AG04449 (cell line): ENCODE measurements at regions not wholly inside any gene's neighbourhood (a gene's known extent, or its start where the extent isn't known, plus 50 kb on each side); places are given as distances from the start of the nearest gene placed in this dataset.

Experiments used
- CTCF ChIA-PET: fragments of 350-600 bp; formaldehyde crosslinking; extraction: SDS; loops from one replicate; lab custom pipeline; 2021; ENCODE audit warnings: antibody characterized with exemption; lab: Yijun Ruan, JAX
- POLR2A ChIA-PET: fragments of 400-600, 350-600 bp; formaldehyde crosslinking; extraction: SDS; loops from one replicate; lab custom pipeline; 2020; ENCODE audit warnings: antibody characterized with exemption, inconsistent platforms; lab: Yijun Ruan, JAX
- DNase-seq: peaks from one replicate; pipeline ENCODE4 v3.0.0-alpha.2; 2010; ENCODE audit warnings: low read depth, low spot score
- H3K4me3 ChIP-seq: 2 replicates; pipeline ENCODE4 v1.5.1; 2011; ENCODE audit warnings: low read depth, mild to moderate bottlenecking, control low read depth, low read length
- CTCF ChIP-seq: IDR thresholded peaks from one replicate; pipeline ENCODE4 v1.5.1; 2011; ENCODE audit warnings: mild to moderate bottlenecking, moderate library complexity, low read length, control low read depth, inconsistent platforms; ENCODE audit not compliant: insufficient read depth; ENCODE audit errors: missing control alignments

GRCh38 chr9:15113288-15113687, 193.7 kb downstream of the TTC39B start:
- CTCF ChIA-PET: interaction anchor here (1.0 to 3.9 kb wide), 3 partner anchors 8 to 22 kb away, joined by 3 to 21 read pairs (median 5); no protein-coding TSS in a partner anchor
- no peak for TF ChIP-seq CTCF
- POLR2A ChIA-PET: no interaction called here
- H3K4me3 ChIP-seq: no peak overlapping the region
- no peak for DNase-seq

- no peak overlapping the region for H3K4me3 ChIP-seq
- ChIA-PET CTCF (interaction anchor here (0.7 to 1.7 kb wide), 2 partner anchors 14 to 24 kb away, joined by 3 to 6 read pairs; no protein-coding TSS in a partner anchor), POLR2A (no interaction called here)
- no peak for DNase-seq
- TF ChIP-seq CTCF: no peak
Measured at GRCh38 chr9:15111071-15111470, 195.9 kb downstream of the TTC39B start.

- peak; percentile 71 for TF ChIP-seq CTCF
- H3K4me3 ChIP-seq: no peak overlapping the region
- CTCF ChIA-PET: interaction anchor here (0.7 to 5.2 kb wide), 12 partner anchors 9 to 501 kb away, joined by 3 to 58 read pairs (median 6); no protein-coding TSS in a partner anchor
- POLR2A ChIA-PET: no interaction called here
- DNase-seq: no peak
Measured at GRCh38 chr9:15104826-15105420, 194.7 kb upstream of the FREM1 start.

GRCh38 chr9:15103290-15103689, 193.1 kb upstream of the FREM1 start:
- DNase-seq: no peak
- ChIA-PET CTCF (interaction anchor here (1.1 to 5.2 kb wide), 8 partner anchors 11 to 503 kb away, joined by 3 to 58 read pairs (median 8); no protein-coding TSS in a partner anchor), POLR2A (no interaction called here)
- TF ChIP-seq CTCF: no peak
- H3K4me3 ChIP-seq: no peak overlapping the region

GRCh38 chr9:15101095-15101494, 190.9 kb upstream of the FREM1 start:
- ChIA-PET POLR2A (no interaction called here), CTCF (interaction anchor here (1.1 to 2.3 kb wide), 3 partner anchors 13 to 34 kb away, joined by 3 to 9 read pairs (median 3); no protein-coding TSS in a partner anchor)
- no peak overlapping the region for H3K4me3 ChIP-seq
- no peak for DNase-seq
- TF ChIP-seq CTCF: no peak

GRCh38 chr9:15100571-15100970, 190.3 kb upstream of the FREM1 start:
- H3K4me3 ChIP-seq: no peak overlapping the region
- ChIA-PET POLR2A (no interaction called here), CTCF (interaction anchor here (1.1 to 2.3 kb wide), 3 partner anchors 13 to 35 kb away, joined by 3 to 9 read pairs (median 3); no protein-coding TSS in a partner anchor)
- TF ChIP-seq CTCF: no peak
- no peak for DNase-seq
